Peyer's patch (tissue), 4 donors: ENCODE measurements at regions not wholly inside any gene's neighbourhood (a gene's known extent, or its start where the extent isn't known, plus 50 kb on each side); places are given as distances from the start of the nearest gene placed in this dataset.

Experiments
- DNase-seq, 3 donors: peaks; one replicate each; pipeline ENCODE4 v3.0.0-alpha.2; 2017 to 2019
- H3K27ac ChIP-seq, 4 donors: fragments of 200-600 bp; sonication (generic); one replicate each; pipeline ENCODE4 v1.5.1; 2016 to 2019
- H3K27me3 ChIP-seq, 2 donors: fragments of 200-600 bp; sonication (generic); one replicate each; pipeline ENCODE4 v1.5.1; 2019
- H3K36me3 ChIP-seq, 3 donors: fragments of 200-600 bp; sonication (generic); one replicate each; pipeline ENCODE4 v1.5.1; 2016 to 2019
- H3K4me1 ChIP-seq, 4 donors: fragments of 200-600 bp; sonication (generic); one replicate each; pipeline ENCODE4 v1.5.1; 2016 to 2019
- H3K4me3 ChIP-seq, 4 donors: fragments of 200-600 bp; sonication (generic); 1 replicate in 3 of 4; 2 replicates in 1 of 4; pipeline ENCODE4 v1.5.1; 2016 to 2019; ENCODE audit warnings: mild to moderate bottlenecking in 1 of 4
- H3K9me3 ChIP-seq, 4 donors: fragments of 200-600 bp; sonication (generic); one replicate each; pipeline ENCODE4 v1.5.1; 2016 to 2019; ENCODE audit warnings: mild to moderate bottlenecking in 1 of 4
- CTCF ChIP-seq, 6 experiments: fragments of 450-650 bp in 4 of 6; fragments of 200-600 bp in 2 of 6; sonication (generic) in 1 of 6; IDR thresholded peaks; one replicate each; pipeline ENCODE4 v1.5.1; 2017 to 2019; ENCODE audit warnings: antibody characterized with exemption in 6 of 6, mild to moderate bottlenecking in 3 of 6, moderate library complexity in 1 of 6
- POLR2A ChIP-seq, 2 donors: fragments of 450-650 bp; IDR thresholded peaks; one replicate each; pipeline ENCODE4 v1.5.1; 2017; ENCODE audit warnings: antibody characterized with exemption in 2 of 2, mild to moderate bottlenecking in 2 of 2, moderate library complexity in 2 of 2

- no peak for TF ChIP-seq POLR2A (IDR thresholded peaks at IDR 0.05)
- TF ChIP-seq CTCF (IDR thresholded peaks at IDR 0.05) = no peak
- Histone ChIP-seq H3K4me1 (no peaks in the 10 kb centered on the region), H3K27me3 (no peaks in the 10 kb centered on the region), H3K27ac (no peak overlapping the region), H3K4me3 (no peak overlapping the region), H3K9me3 (no peaks in the 10 kb centered on the region), H3K36me3 (no peaks in the 10 kb centered on the region)
- DNase-seq = no peak
Observed at GRCh38 chr3:182052332-182052731, 340.6 kb downstream of the SOX2 start.

GRCh38 chr3:182052757-182053156 lies 341.0 kb downstream of the SOX2 start:
- no peaks in the 10 kb centered on the region for H3K27me3 ChIP-seq
- no peaks in the 10 kb centered on the region for H3K36me3 ChIP-seq
- H3K4me1 ChIP-seq = no peaks in the 10 kb centered on the region
- no peak for DNase-seq
- no peak overlapping the region for H3K4me3 ChIP-seq
- H3K9me3 ChIP-seq = no peaks in the 10 kb centered on the region
- H3K27ac ChIP-seq = no peak overlapping the region
- TF ChIP-seq POLR2A (IDR thresholded peaks at IDR 0.05) (no peak), CTCF (IDR thresholded peaks at IDR 0.05) (no peak)

- no peaks in the 10 kb centered on the region for H3K27me3 ChIP-seq
- H3K36me3 ChIP-seq = no peaks in the 10 kb centered on the region
- DNase-seq = no peak
- H3K27ac ChIP-seq = no peak overlapping the region
- no peaks in the 10 kb centered on the region for H3K4me1 ChIP-seq
- no peak overlapping the region for H3K4me3 ChIP-seq
- TF ChIP-seq CTCF (IDR thresholded peaks at IDR 0.05) (no peak), POLR2A (IDR thresholded peaks at IDR 0.05) (no peak)
- no peaks in the 10 kb centered on the region for H3K9me3 ChIP-seq
Observed at GRCh38 chr3:182058488-182058887, 346.8 kb downstream of the SOX2 start.

- DNase-seq = no peak
- no peak overlapping the region for H3K4me3 ChIP-seq
- H3K36me3 ChIP-seq = no peaks in the 10 kb centered on the region
- no peak overlapping the region for H3K27ac ChIP-seq
- H3K27me3 ChIP-seq = no peaks in the 10 kb centered on the region
- H3K9me3 ChIP-seq = no peaks in the 10 kb centered on the region
- H3K4me1 ChIP-seq = no peaks in the 10 kb centered on the region
- no peak for TF ChIP-seq CTCF (IDR thresholded peaks at IDR 0.05)
- no peak for TF ChIP-seq POLR2A (IDR thresholded peaks at IDR 0.05)
Observed at GRCh38 chr3:182063742-182064141, 352.0 kb downstream of the SOX2 start.

GRCh38 chr3:182067423-182067822 lies 355.7 kb downstream of the SOX2 start:
- H3K27me3 ChIP-seq = no peaks in the 10 kb centered on the region
- no peaks in the 10 kb centered on the region for H3K9me3 ChIP-seq
- TF ChIP-seq POLR2A (IDR thresholded peaks at IDR 0.05) (no peak), CTCF (IDR thresholded peaks at IDR 0.05) (no peak)
- H3K36me3 ChIP-seq = no peaks in the 10 kb centered on the region
- H3K4me1 ChIP-seq = no peaks in the 10 kb centered on the region
- DNase-seq = no peak
- H3K4me3 ChIP-seq = no peak overlapping the region
- H3K27ac ChIP-seq = no peak overlapping the region

- no peaks in the 10 kb centered on the region for H3K27me3 ChIP-seq
- DNase-seq = no peak
- TF ChIP-seq CTCF (IDR thresholded peaks at IDR 0.05) (no peak), POLR2A (IDR thresholded peaks at IDR 0.05) (no peak)
Observed at GRCh38 chr3:182078316-182078715, 366.6 kb downstream of the SOX2 start.

More at GRCh38 chr3:182078316-182078715, 366.6 kb downstream of the SOX2 start:
- Histone ChIP-seq H3K36me3 (no peaks in the 10 kb centered on the region), H3K4me3 (no peak overlapping the region), H3K9me3 (no peaks in the 10 kb centered on the region), H3K4me1 (no peaks in the 10 kb centered on the region), H3K27ac (no peak overlapping the region)
